C4-2B (cell line): ENCODE measurements at regions not wholly inside any gene's neighbourhood (a gene's known extent, or its start where the extent isn't known, plus 50 kb on each side); places are given as distances from the start of the nearest gene placed in this dataset.

Source experiments
- ZFX ChIP-seq: fragments of 450-650 bp; IDR thresholded peaks from 2 replicates; pipeline ENCODE4 v1.6.1; 2017
- TF ChIP-seq, protein P1 (sequence below): fragments of 450-650 bp; conservative IDR thresholded peaks from 2 replicates; pipeline ENCODE4 v1.5.1; 2017; ENCODE audit warnings: mild to moderate bottlenecking

DNA sequence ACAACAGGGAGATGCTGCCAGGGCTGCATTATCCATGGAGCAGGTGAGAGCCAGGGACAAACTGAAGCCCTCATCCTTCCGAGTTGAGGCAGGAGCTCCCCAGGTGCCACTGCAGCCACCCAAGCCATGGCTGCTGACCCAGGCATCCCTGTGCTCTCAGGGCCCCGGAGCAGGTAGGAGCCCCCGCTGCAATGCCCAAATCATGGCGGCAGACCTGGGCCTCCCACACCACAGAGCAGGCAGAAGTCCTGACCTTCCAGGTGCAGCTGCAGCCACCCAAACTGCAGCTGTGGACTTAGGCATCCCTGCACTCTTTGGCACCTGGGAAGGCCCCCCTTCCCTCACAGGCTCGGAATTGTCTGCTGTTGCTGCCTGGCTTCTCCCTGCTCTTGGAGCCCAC is 443.6 kb downstream of the ARAP2 start:
- TF ChIP-seq, protein P1, sequence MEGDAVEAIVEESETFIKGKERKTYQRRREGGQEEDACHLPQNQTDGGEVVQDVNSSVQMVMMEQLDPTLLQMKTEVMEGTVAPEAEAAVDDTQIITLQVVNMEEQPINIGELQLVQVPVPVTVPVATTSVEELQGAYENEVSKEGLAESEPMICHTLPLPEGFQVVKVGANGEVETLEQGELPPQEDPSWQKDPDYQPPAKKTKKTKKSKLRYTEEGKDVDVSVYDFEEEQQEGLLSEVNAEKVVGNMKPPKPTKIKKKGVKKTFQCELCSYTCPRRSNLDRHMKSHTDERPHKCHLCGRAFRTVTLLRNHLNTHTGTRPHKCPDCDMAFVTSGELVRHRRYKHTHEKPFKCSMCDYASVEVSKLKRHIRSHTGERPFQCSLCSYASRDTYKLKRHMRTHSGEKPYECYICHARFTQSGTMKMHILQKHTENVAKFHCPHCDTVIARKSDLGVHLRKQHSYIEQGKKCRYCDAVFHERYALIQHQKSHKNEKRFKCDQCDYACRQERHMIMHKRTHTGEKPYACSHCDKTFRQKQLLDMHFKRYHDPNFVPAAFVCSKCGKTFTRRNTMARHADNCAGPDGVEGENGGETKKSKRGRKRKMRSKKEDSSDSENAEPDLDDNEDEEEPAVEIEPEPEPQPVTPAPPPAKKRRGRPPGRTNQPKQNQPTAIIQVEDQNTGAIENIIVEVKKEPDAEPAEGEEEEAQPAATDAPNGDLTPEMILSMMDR = no peak
- TF ChIP-seq ZFX = no peak
